ENCODE measurements at regions not wholly inside any gene's neighbourhood (a gene's known extent, or its start where the extent isn't known, plus 50 kb on each side); places are given as distances from the start of the nearest gene placed in this dataset.
"Not testable (repeated sequence)": the region's sequence is repeated elsewhere in the genome, so short reads cannot be mapped to it uniquely, and the experiment has no call there.

DNA sequence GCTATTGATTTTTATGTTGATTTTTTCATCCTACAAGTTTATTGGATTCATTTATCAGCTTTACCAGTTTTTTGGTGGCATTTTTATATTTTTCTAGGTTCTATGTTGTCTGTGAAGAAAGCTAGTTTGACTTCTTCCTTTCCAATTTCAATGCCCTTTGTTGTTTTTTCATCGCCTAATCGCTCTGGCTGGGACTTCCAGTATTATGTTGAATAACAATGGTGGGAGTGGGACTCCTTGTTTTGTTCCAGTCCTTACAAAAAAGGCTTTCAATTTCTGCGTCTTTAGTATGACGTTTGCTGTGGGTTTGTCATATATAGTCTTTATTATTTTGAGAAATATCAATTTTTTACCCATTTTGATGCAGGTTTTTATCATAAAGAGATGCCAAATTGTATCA is 175.6 kb upstream of the CCNH start:
- no peak for DNase-seq

DNA sequence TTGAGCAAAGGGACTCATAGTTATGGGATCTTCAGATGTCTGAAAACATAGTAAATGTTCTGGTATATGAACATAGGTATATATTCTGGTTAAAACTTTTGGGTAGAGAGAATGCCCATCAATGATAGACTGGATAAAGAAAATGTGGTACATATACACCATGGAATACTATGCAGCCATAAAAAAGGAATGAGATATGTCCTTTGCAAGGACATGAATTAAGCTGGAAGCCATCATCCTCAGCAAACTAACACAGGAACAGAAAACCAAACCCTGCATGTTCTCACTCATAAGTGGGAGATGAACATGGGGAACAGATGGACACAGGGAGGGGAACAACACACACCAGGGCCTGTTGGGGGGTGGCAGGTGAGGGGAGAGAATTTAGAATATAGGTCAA is 171.0 kb upstream of the CCNH start:
- DNase-seq: not testable (repeated sequence)

DNA sequence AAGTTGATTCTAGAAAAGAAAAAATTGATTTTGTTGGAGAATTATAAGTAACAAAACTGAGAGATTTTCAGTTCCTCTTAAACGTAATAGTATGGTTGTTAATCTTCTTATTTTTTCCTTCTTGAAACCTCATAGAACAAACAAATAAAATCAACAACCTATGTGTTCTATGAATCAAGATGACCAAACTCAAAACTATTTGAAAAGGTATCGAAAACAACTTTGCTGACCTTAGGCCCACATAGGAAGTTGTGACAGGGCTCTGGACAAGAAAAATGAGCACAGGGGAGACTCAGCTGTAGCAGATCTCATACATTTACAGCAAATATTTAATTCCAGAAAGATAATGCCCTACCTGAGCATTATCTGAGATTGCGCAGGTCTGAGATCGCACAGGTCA is 169.4 kb upstream of the CCNH start:
- no peak for DNase-seq

DNA sequence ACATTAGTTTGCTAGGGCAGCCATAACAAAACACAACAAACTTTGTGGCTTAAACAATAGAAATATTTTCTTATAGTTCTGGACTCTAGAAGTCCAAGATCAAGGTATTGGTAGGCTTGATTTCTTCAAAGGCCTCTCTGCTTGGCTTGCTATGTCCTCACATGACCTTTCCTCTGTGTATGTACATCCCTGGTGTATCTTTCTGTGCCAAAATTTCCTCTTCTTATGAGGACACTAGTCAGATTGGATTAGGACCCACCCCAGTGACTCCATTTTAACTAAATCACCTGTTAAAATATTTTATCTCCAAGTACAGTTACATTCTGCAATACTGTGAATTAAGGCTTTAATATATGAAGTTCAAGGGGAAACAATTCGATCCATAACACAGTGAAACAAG is 168.9 kb upstream of the CCNH start:
- DNase-seq: no peak

DNA sequence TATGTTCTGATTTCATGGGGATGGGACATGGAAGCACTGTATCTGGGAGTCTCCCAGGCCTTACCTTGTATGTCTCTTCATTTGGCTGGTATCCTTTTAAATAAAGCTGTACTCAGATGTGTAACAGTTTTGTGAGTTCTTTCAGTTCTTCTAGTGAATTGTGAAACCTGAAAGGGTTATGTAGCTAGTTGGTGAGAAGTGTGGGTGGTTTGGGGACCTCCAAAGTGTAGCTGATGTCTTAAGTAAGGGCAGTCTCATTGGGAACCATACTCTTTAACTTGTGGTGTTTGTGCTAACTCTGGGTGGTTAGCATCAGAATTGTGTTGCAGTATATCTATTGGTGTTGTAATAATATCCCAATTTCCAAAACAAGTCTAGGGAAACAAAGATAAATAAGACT is 166.9 kb upstream of the CCNH start:
- DNase-seq: no peak

DNA sequence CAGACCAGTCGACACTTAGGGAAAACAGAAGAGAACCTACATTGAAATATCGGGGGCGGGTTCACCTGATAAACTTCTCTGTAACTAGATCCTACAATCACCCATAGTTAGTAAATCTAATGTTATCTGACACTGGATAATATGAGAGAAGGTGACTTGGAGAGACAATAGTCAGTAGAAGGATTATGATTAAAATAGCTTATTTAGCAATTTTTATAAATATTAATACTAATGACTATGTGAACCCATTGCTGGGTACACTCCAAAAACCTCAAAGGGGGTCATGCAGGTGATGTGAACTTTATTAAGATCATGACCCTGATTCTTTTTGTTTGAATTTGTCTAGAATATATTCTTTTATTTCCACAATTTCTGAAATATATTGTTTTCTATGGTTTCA is 164.1 kb upstream of the CCNH start:
- no peak for DNase-seq

DNA sequence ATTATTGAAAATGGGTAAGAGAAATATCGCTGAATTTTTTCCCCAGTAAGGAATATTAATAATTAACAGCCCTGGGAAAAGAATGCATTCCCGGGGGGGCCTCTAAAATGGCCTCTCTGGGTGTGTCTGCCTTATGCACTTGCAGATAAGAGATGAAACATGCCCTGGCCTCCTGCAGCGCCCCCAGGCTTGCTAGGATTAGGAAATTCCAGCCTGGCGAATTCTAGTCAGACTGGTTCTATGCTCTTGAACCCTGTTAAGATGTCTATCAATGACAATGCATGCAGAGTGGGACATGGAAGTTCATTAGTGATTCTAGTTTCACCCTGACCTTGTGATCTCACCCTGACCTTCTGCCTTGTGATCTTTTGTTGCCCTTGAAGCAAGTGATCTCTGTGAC is 163.6 kb upstream of the CCNH start:
- DNase-seq: not testable (repeated sequence)

DNA sequence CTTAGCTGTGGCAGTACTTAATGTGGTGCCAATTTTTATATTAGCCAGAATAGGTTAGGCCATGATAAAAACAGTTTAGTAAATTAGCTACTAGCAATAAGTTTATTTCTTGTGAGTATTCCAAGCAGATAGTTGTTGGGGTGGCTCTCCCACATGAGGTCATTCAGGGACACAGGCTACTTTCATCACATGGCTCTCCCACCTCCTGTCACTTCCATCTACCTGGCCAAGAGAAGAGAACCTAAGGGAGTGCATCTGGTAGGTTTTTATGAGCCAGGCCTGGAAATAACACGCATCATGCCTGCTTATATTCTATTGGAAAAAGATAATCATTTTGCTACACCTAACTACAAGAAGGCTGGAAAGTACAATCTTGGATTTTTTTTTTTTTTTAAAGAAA is 161.4 kb upstream of the CCNH start:
- DNase-seq: no peak

DNA sequence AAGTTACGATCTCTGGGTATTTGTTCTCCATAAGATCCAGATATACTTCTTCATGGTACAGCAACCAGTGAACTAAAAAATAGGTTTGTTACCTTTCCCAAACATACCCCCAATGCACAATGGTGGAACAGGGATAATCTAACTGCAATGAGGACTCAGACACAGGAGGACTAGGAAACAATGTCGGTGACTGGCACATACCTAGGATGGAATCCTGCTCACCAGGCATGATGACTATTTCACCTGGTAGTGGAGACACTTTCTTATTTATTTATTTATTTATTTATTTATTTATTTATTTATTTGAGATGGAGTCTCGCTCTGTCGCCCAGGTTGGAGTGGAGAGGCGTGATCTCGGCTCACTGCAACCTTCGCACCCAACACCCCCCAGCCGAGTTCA is 159.9 kb upstream of the CCNH start:
- no peak for DNase-seq

DNA sequence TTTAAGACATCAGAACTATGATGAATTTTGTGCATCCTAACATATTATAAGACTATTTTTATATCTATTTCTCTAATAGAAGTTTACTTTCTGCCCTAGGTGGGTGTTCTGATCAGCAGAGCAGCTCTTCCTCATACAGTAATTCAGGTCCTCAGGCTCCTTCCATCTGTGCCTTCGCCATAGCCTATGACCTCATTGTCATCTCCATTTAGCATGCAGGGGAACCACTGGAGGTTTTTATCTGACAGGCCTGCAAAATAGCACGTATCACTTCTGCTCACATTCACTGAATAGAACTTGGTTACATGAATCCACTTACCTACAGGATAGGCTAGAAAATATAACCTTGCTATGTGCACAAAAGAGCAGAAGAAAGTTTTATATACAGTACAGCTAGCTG is 159.4 kb upstream of the CCNH start:
- no peak for DNase-seq

DNA sequence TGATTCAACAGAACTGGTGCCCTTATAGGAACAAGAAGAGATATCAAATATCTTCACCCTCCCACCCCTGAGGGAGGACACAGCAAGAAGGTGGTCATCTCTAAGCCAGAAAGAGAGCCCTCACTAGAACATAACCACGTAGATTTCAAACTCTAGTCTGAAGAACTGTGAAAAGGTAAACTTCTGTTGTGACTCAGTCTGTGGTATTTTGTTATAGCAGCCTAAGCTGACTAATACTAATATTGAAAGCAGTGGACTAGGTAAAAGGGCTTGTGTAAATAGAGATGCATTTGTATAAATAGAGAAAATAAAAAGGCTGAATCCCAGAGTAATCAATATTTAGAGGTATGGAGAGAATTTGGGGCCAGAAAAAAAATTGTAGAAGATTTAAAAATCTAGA is 157.6 kb upstream of the CCNH start:
- no peak for DNase-seq

DNA sequence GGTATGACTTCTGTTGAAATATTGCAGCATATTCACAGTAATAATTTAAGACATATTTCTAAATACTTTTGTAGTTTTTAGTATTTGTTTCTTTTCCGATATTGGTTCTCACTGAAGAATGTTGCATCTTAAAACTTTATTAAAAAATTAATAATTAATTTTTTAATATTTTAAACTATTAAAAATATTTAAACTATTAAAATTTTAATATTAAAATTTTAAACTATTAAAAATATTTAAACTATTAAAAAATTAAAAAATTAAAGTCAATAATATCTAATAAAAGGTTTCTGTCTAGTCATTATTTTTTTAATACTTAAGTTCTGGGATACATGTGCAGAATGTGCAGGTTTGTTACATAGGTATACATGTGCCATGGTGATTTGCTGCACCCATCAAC is 149.3 kb upstream of the CCNH start:
- no peak for DNase-seq

DNA sequence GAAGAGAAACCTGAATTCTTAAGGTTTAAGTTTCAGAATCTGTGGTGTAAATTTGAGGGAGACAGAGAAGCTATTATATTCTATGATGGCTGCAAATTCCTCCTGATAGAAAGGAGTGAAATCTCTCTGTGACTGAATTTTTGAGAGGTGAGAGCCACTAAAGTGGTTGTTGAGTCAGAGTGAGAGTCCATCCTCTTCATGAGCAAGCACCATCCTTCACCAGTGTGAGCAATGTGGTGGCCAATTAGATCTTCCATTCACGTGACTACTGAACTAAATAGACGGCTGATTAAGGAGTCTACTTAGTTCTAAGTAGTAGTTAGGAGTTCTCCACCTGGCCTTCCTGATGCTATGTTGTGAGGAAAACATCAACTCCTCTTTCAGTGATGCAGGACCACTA is 147.8 kb upstream of the CCNH start:
- DNase-seq: no peak

DNA sequence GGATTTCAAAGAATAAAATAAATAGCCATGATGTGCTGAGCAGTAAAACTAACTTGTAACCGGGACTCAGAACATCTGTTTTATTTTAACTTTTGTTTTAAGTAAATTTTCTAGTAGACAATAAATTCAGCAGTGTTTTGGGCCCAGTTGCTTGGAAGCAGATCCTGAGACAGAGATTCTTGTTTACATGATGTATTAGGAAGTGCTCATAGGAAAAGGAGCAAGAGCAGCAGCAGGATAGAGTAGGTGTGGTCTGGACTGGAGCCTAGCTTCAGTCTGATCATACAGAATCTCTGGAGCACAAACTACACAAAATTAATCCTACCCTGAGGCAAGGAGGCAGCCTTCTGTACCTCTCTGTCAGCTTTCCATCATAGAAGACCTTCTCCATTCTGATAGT is 139.2 kb upstream of the CCNH start:
- no peak for DNase-seq

DNA sequence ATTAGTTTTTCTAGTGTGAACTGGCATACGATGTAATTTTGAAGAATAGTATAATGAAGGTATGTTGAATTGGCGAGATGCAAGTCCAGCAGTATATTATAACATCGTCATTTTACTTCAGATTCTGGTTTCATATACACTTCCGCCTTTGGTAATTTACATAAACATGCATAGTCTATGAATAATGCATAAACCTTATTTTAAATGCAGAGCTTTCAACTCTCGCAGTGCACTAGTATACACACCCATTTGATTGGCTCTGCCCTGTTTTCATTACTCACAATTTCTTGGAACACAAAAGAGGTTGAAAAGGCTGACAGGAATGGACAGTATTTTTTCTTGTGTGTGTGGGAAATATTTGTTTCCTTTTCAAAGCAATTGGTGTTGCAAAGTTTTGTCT is 128.9 kb upstream of the CCNH start:
- no peak for DNase-seq

DNA sequence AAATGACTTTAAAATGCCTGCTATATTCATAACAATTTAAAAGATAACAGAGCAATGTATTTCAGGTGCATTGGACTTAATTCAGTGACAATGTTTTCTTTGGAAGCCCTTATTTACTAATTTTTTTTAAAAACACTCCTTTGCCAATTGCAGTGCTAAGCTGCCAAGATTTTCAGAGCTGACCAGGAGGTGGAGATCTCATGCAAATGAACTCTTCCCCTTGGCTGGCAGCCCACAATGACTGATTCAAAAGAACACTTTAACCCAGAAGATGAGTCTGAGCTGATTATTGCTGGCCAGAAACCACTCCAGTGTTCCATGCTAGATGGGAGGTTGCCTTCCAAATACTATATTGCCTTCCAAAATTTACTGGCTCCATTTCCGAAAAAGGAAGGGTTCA is 128.3 kb upstream of the CCNH start:
- no peak for DNase-seq

DNA sequence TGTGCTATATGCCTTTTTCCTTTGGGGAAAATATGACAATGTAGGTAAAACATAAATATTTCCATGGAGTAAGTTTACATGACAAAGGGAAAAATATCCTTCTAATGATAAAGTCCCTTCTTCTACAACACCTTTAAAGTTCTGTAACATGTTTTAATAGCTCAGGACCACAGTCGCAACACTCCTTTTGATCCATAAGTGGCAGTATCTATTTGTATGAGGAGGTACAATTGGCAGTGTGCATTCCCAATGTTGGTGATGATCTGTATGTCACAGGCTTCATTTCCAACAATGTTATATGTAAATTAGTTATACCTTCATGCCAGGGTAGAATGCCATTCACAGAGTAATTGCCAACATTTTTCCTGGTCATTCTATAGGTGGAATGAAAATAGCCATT is 127.1 kb upstream of the CCNH start:
- no peak for DNase-seq

DNA sequence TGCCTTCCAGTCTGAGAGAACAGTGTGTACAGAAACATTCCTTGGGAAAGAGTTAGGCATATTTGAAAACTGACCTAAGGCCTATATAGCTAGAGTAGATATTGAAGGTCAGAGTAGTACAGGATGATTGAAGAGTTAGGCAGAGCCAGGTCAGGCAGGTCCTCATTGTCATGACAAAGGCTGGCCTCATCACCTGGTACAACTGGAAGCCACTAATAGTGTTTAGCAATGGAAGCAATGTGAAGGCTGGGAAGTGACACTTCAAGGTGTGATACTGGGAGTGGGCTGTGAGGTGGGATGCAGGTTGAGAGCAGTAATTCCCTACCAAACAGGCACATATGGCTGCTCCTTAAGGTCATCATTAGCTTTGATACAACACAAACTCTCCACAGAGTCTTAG is 123.6 kb upstream of the CCNH start:
- DNase-seq: no peak

DNA sequence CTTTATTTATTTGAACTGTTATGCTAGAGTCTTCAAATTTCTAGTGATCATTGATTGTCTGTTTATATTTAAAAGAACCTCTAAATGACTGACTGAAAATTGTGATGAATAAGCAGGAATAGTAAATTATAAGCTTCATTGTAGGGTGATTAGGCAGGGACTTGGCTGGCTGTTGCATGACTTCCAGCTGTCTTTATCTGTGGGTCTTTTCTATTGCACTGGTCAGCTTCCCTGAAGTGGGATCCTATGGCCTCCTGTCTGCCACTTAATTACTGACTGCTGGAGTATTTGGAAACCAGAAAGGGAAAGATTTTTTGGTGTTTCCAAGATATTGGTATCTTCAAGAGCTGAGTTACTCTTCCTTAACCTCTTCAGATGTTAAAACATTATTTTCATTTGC is 123.0 kb upstream of the CCNH start:
- no peak for DNase-seq

DNA sequence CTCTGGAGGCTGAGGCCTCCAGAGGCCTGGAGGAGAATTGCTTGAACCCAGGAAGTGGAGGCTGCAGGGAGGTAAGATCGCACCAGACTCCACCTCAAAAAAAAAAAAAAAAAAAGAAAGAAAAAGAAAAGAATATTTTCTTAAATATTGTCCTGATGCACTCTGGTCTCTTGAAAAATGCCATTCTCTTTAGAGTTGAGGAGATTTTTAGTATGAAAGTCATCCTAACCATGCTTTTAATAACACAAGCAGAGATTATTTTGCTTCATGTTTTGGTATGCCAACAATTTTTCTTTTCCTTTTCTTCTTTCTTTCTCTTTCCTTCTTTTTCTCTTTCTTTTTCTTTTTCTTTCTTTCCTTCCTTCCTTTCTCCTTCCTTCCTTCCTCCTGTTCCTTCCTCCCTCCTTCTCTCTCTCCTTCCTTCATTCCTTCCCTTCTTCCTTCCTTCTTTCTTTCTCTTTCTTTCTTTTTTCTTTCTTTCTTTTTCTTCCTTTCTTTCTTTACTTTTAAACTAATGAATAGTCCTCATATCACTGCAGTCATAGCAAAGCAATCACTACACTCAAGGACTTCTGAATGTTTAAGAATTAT is 116.9 kb upstream of the CCNH start:
- no peak for DNase-seq

DNA sequence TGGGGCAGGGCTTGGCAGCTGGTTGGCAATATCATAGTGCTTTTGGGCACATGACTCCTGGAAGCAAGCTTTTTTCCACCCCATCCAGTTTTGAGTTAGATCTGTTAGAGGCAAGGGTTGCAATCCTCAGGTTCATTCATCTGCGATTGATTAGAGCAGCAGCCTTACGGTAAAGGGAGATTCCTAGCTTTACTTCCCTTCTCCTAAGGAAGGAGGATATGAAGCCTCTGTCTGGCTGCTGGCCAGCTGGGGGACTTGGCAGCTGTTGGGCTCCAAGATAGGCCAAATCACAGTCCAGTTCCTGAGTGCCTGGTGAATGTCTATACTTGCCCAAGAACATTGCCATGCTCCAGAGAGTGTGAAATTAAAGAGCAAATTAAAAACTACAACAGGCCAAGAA is 113.4 kb upstream of the CCNH start:
- DNase-seq: no peak

DNA sequence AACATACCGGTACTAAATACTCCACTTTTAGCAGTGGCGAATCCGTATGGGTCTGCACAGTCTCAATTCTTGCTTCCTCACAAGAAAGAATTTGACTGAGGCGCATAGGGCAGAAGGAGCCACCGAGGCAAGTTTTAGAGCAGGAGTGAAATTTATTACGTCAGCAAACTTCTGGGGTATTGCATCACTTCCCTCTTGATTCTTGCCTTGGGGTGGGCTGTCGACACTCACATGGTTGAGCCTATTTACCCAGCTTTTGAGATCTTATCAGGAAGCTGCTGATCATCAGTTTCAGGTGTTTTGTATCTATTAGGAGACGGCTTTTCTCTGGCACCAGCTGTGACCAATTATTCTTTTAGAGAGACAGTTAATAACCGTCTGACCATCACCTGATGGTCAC is 111.5 kb upstream of the CCNH start:
- no peak for DNase-seq

DNA sequence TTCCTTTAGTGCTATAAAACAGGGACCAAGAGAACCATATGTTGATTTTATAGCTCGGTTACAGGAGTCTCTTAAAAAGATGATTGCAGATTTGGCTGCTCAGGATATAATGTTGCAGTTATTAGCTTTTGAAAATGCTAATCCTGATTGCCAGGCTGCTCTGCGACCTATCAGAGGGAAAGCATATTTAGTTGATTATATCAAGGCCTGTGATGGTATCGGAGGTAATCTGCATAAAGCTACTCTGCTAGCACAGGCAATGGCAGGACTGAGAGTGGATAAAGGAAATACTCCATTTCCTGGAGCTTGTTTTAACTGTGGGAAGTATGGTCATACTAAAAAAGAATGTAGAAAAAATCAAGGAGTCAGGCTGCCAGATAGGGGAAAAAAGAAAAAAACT is 99.0 kb upstream of the CCNH start:
- not testable (repeated sequence) for DNase-seq

DNA sequence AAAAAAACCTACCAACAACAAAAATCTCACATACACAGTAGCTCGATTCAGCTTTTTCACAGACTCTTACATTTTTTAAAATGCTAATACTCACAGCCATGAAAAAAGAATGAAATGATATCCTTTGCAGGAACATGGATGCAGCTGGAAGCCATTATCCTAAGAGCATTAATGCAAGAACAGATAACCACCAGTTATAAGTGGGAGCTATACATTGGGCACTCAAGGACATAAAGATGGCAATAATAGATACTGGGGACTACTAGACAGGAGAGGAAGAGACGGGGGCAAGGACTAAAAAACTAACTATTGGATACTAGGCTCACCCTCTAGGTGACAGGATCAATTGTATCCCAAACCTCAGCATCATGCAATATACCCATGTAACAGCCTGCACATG is 90.3 kb upstream of the CCNH start:
- no peak for DNase-seq

DNA sequence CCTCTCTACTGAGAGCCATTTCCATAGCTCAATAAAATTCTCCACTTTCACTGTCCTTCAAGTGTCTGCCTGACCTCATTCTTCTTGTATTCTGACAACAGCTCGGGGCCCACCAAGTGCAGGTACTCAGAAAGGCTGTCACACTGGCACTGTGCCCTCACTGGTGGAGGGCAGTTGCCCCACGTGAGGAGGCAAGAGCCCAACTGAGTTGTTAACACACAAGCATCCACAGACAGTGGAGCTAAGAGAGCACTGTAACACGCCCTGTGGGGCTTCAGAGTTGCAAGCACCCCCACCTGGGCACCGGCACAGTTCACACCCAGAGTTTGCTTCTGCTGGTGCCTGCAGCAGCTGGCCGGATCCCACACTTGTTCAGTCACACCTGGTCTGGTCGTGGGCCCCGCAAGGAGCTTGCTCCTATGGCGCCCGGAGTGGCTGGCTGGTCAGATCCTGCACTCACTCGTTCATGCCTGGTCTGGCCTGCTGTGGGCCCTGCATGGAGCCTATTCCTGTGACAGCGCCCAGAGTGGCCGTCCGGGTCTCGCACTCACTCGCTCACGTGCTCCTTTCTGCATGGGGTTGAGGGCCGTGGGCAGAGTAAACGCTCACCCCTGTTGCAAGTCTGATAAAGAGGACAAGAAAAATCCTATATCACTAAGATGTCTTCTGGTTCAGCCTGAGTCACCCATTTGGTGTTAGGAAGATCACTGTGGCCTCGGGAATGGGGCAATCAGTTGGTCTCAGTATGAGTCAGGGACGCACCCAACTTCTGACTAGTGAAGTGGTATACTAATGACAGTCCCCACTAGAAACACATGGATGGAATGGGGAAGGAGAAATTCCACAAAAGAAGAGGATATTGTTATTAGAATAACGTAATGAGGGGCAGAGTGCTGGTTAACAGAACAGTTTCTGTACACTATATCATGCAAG is 87.0 kb upstream of the CCNH start:
- no peak for DNase-seq

Measured in CD4-positive, alpha-beta T cell treated with Interleukin-1 beta for 1 hour (primary cell).